Fibroblast of the aortic adventitia (primary cell): ENCODE measurements at regions not wholly inside any gene's neighbourhood (a gene's known extent, or its start where the extent isn't known, plus 50 kb on each side); places are given as distances from the start of the nearest gene placed in this dataset.
"Not testable (repeated sequence)": the region's sequence is repeated elsewhere in the genome, so short reads cannot be mapped to it uniquely, and the experiment has no call there.

ENCODE experiments used
- DNase-seq: peaks from one replicate; pipeline ENCODE4 v3.0.0-alpha.2; 2010; ENCODE audit warnings: low read depth
- H3K4me3 ChIP-seq: 2 replicates; pipeline ENCODE4 v1.5.1; 2011; ENCODE audit warnings: low read depth, mild to moderate bottlenecking, control low read depth, low read length, moderate library complexity
- CTCF ChIP-seq: IDR thresholded peaks from 2 replicates; pipeline ENCODE4 v1.5.1; 2011; ENCODE audit warnings: mild to moderate bottlenecking, low read length, control low read depth, inconsistent platforms; ENCODE audit not compliant: insufficient read depth

DNA sequence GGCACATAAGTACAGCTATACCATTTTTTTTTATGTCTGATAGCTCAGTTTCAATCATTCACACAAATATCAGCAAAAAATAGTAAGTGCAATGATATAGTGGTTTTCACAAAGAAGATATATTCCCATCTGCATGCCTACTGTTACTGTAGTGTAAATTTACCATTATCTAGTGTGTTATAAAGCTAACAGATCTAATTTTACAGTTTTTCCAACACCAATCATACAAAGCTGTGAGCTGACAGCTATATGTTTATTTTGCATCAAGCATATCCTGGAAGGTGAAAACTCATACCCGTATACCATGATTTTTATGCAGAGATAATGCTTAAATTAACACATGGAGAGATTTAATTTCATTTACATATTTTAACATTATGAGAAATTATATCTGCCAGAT is 89.9 kb upstream of the HAPLN1 start:
- no peak for DNase-seq
- TF ChIP-seq CTCF = no peak
- no peak overlapping the region for H3K4me3 ChIP-seq

DNA sequence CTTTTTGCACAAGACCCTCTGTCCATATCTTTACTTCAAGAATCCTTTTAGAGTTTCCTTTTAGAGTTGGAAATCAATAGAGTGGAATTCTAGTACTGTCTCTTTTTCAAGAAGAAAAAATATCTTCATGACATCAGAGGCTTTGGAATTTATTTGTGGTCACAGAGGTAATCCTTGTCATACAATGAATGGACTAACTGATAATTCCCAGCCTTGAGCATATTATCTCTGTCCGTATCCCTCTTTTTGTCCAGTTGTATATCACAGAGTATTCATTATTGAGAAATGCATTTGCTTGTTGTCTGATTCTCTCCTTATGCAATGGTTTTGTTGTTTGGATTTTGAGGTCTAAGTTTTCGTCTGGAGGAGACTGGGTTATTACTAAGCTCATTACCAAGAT is 82.0 kb upstream of the HAPLN1 start:
- H3K4me3 ChIP-seq = no peak overlapping the region
- no peak for TF ChIP-seq CTCF
- DNase-seq = no peak

- DNase-seq = no peak
- H3K4me3 ChIP-seq = no peak overlapping the region
- TF ChIP-seq CTCF = no peak
Observed at GRCh38 chr5:83800201-83800600, 79.5 kb upstream of the HAPLN1 start.

GRCh38 chr5:83799020-83799419 is 78.4 kb upstream of the HAPLN1 start:
- not testable (repeated sequence) for H3K4me3 ChIP-seq, DNase-seq

DNA sequence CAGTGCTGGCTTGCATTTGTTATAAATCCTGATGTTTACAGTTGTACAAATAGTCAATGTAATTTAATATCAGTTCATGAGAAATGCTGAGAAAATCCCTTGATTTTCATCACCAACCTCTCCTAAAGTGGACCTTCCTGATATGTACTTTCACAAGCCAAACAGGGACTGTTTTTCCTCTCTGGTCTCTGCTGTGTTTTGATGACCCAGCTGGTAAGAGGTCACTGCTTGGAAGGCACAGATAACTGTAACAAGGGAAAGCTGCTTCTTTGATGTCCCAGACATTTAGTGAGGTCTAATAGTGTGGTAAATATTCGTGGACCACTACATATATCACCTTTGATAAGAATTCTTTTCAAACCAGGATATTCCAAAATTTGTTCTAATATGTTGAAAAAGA is 68.7 kb upstream of the HAPLN1 start:
- TF ChIP-seq CTCF = no peak
- DNase-seq = no peak
- H3K4me3 ChIP-seq = no peak overlapping the region

GRCh38 chr5:83787631-83788030 is 67.0 kb upstream of the HAPLN1 start:
- no peak for DNase-seq
- no peak for TF ChIP-seq CTCF

DNA sequence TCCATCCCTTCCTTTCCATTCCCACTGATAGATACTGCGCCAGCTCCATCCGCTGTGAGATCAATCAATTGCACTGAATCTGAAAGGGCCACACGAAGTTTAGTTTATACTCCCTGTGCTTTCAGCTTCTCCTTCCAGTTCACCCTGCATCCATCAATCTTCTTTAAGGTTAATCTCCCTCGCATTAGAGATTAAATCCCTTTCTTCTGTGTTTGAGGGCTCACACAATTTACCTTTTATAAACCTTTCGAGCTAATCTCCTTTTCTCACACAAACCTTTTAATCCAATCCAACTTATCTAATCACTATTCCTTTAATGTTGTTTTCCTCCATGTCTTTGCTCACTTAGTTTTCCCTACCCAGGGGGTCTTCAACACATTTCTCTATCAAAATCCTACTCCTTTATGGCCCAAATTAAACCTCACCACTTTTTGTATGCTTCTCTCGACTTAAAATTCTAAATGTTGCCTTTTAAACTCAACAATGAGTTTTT is 64.6 kb upstream of the HAPLN1 start:
- H3K4me3 ChIP-seq = no peak overlapping the region
- DNase-seq = no peak
- no peak for TF ChIP-seq CTCF

More at GRCh38 chr5:83787631-83788030, 67.0 kb upstream of the HAPLN1 start:
- no peak overlapping the region for H3K4me3 ChIP-seq
